SK-N-SH (cell line): ENCODE measurements at regions not wholly inside any gene's neighbourhood (a gene's known extent, or its start where the extent isn't known, plus 50 kb on each side); places are given as distances from the start of the nearest gene placed in this dataset.

Experiments
- CTCF ChIP-seq: fragments of 200-600 bp; sonication (generic); IDR thresholded peaks from 2 replicates; pipeline ENCODE4 v1.6.1; 2017; ENCODE audit warnings: antibody characterized with exemption, mild to moderate bottlenecking, moderate library complexity
- EP300 ChIP-seq, 2 experiments: IDR thresholded peaks; 2 replicates each; pipeline versions ENCODE4 v1.4.0 to v1.6.1; 2012; ENCODE audit warnings: borderline replicate concordance in 1 of 2, low read depth in 1 of 2, low read length in 1 of 2
- GATA2 ChIP-seq: sonication (generic); formaldehyde crosslinking; IDR thresholded peaks from 2 replicates; pipeline ENCODE4 v1.5.0; 2020; ENCODE audit warnings: mild to moderate bottlenecking, missing genetic modification reagents
- IRF3 ChIP-seq: fragments of 150-350 bp; IDR thresholded peaks from 2 replicates; pipeline ENCODE4 v1.6.1; 2016; ENCODE audit warnings: mild to moderate bottlenecking, low read depth, low read length
- MAX ChIP-seq: IDR thresholded peaks from 2 replicates; pipeline ENCODE4 v1.4.0; 2012; ENCODE audit warnings: low read depth
- POLR2AphosphoS5 ChIP-seq: IDR thresholded peaks from 2 replicates; pipeline ENCODE4 v1.6.1; 2012; ENCODE audit warnings: low read depth, low read length
- TAF1 ChIP-seq: IDR thresholded peaks from 2 replicates; pipeline ENCODE4 v1.6.1; 2012; ENCODE audit warnings: low read depth, mild to moderate bottlenecking, low read length, moderate library complexity, borderline replicate concordance

GRCh38 chr6:91926827-91927226 is 1340.0 kb upstream of the MAP3K7 start:
- no peak for TF ChIP-seq CTCF
- no peak for TF ChIP-seq EP300 (IDR thresholded peaks at IDR 0.05; ENCODE audit: borderline replicate concordance in 1 of 2, low read depth in 1 of 2, low read length in 1 of 2)
- no peak for TF ChIP-seq IRF3
- TF ChIP-seq MAX = no peak
- TF ChIP-seq POLR2AphosphoS5 = no peak
- no peak for TF ChIP-seq TAF1
- TF ChIP-seq GATA2 (CRISPR knock-in tag) = no peak
